ENCODE measurements at regions not wholly inside any gene's neighbourhood (a gene's known extent, or its start where the extent isn't known, plus 50 kb on each side); places are given as distances from the start of the nearest gene placed in this dataset.

DNA sequence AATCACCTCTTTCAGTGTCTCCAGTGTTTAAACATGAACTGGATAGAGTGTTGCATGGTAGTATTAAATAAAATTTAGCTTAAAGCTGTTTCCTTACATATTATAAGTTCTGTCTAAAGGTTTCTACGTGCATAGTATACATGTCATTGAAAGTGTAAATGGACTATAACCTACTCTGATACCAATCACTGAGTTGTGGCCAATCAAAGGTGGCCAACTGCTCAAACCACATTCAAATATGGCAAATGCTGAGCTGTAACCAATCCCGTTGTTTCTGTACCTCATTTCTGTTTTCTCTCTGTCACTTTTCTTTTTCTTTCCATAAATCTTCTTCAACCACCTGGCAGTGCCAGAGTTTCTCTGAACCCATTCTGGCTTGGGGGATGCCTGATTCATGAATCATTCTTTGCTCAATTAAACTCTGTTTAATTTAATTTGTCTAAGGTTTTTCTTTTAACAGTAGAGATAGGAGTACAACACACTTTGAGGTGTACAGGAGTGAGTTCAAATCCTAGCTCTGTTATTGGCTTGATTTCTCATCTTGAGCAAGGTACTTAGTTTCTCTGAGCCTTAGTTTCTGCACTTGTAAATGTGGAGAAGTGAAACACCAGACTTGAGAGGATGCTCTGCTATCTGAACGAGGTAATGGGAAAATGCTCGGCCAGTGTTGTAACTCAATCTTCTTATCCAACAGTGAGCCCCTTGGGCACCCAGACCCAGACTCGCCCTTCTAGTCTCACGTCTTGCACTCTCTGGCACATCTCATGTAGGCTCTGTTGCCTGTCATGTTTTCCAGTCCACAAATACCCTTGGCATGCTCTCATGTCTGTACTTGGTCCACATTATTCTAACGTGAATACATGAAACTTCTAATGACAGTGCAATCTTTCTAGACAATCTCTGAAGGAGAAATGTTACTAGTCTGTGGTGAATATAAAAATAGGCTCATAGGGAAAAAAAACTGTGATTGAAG, 228.0 kb downstream of the PIK3C3 start:
- DNase-seq = no peak
- no peak for TF ChIP-seq EZH2 (IDR thresholded peaks at IDR 0.05; ENCODE audit: low read depth)
- TF ChIP-seq, protein P1, sequence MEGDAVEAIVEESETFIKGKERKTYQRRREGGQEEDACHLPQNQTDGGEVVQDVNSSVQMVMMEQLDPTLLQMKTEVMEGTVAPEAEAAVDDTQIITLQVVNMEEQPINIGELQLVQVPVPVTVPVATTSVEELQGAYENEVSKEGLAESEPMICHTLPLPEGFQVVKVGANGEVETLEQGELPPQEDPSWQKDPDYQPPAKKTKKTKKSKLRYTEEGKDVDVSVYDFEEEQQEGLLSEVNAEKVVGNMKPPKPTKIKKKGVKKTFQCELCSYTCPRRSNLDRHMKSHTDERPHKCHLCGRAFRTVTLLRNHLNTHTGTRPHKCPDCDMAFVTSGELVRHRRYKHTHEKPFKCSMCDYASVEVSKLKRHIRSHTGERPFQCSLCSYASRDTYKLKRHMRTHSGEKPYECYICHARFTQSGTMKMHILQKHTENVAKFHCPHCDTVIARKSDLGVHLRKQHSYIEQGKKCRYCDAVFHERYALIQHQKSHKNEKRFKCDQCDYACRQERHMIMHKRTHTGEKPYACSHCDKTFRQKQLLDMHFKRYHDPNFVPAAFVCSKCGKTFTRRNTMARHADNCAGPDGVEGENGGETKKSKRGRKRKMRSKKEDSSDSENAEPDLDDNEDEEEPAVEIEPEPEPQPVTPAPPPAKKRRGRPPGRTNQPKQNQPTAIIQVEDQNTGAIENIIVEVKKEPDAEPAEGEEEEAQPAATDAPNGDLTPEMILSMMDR (conservative IDR thresholded peaks at IDR 0.05) = no peak
- CTCF ChIA-PET = no interaction called here
- H4K20me1 ChIP-seq (ENCODE audit: insufficient read depth) = no peaks in the 10 kb centered on the region
- H3K27ac ChIP-seq = no peak overlapping the region
- H3K27me3 ChIP-seq (ENCODE audit: insufficient read depth, low read depth) = no peaks in the 10 kb centered on the region
- intact Hi-C loops (cut with micrococcal nuclease; ENCODE audit: unreplicated experiment) = no loop called here
- H3K9me2 ChIP-seq (ENCODE audit: insufficient read depth) = no peaks in the 10 kb centered on the region
- BruUV-seq (replicated peaks) = no TSS peak
- H3K79me2 ChIP-seq (ENCODE audit: low read depth) = no peaks in the 10 kb centered on the region
- POLR2A ChIA-PET (ENCODE audit: unreplicated experiment) = no interaction called here
- H3K9me3 ChIP-seq (ENCODE audit: insufficient read depth, low read depth) = no peaks in the 10 kb centered on the region
- H3K36me3 ChIP-seq (ENCODE audit: low read depth) = no peaks in the 10 kb centered on the region
- H3K4me3 ChIP-seq = no peak overlapping the region
- no peaks in the 10 kb centered on the region for H3F3A ChIP-seq (ENCODE audit: insufficient read depth, low read depth)
- no peak overlapping the region for H3K4me2 ChIP-seq
- H3K4me1 ChIP-seq (replicated peaks; ENCODE audit: insufficient read depth) = peaks cover 6% of the 10 kb centered on the region; the same call in 1 of the 2 replicates
- H2AFZ ChIP-seq = no peak overlapping the region

- Histone ChIP-seq H3K27ac (no peak overlapping the region), H3K9me3 (ENCODE audit: insufficient read depth, low read depth) (no peaks in the 10 kb centered on the region), H4K20me1 (ENCODE audit: insufficient read depth) (no peaks in the 10 kb centered on the region), H3K4me1 (replicated peaks; ENCODE audit: insufficient read depth) (peaks cover 6% of the 10 kb centered on the region; the same call in 1 of the 2 replicates), H3F3A (ENCODE audit: insufficient read depth, low read depth) (no peaks in the 10 kb centered on the region), H3K4me3 (no peak overlapping the region), H2AFZ (no peak overlapping the region), H3K79me2 (ENCODE audit: low read depth) (no peaks in the 10 kb centered on the region), H3K4me2 (no peak overlapping the region), H3K9me2 (ENCODE audit: insufficient read depth) (no peaks in the 10 kb centered on the region), H3K27me3 (ENCODE audit: insufficient read depth, low read depth) (no peaks in the 10 kb centered on the region), H3K36me3 (ENCODE audit: low read depth) (no peaks in the 10 kb centered on the region)
- DNase-seq = peak in 1 of 2 experiments; percentile 28
- ChIA-PET POLR2A (ENCODE audit: unreplicated experiment) (no interaction called here), CTCF (no interaction called here)
- no peak for TF ChIP-seq EZH2 (IDR thresholded peaks at IDR 0.05; ENCODE audit: low read depth)
- TF ChIP-seq, protein P1 (conservative IDR thresholded peaks at IDR 0.05) = no peak
- intact Hi-C loops (cut with micrococcal nuclease; ENCODE audit: unreplicated experiment) = no loop called here
- no TSS peak for BruUV-seq (replicated peaks)
Measured at GRCh38 chr18:42183746-42184145, 228.7 kb downstream of the PIK3C3 start.

DNA sequence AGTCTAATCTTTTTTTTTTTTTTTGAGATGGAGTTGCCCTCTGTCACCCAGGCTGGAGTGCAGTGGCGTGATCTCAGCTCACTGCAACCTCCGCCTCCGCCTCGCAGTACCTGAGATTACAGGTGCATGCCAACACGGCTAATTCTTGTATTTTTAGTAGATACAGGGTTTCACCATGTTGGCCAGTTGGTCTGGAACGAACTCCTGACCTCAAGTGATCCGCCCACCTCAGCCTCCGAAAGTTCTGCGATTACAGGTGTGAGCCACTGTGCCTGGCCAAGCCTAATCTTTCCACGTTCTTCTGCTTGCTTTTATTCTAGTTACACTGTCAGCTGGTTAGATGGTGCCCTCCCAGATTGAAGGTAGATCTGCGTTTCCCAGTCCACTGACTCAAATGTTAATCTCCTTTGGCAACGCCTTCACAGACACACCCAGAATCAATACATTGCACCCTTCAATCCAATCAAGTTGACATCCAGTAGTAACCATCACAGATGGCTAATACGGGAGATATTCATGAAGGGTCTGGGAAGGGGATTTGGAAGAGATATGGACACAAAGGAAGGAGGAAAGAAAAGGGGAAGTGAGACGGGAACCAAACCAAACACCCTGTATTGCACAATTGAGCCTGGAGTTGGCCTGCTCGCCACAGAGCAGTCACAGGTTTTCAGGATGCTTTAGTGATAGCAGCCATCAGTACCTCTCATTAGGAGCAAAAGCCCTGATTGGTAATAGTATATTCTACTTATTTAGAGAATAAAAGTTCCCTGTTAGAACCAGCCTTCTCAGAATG, 229.8 kb downstream of the PIK3C3 start:
- ChIA-PET CTCF (no interaction called here), POLR2A (ENCODE audit: unreplicated experiment) (no interaction called here)
- no peak overlapping the region for H3K4me2 ChIP-seq
- H3K4me1 ChIP-seq (replicated peaks; ENCODE audit: insufficient read depth) = peaks cover 6% of the 10 kb centered on the region; the same call in 1 of the 2 replicates
- H3K79me2 ChIP-seq (ENCODE audit: low read depth) = no peaks in the 10 kb centered on the region
- no peaks in the 10 kb centered on the region for H4K20me1 ChIP-seq (ENCODE audit: insufficient read depth)
- no peak for DNase-seq
- H3K9me2 ChIP-seq (ENCODE audit: insufficient read depth) = no peaks in the 10 kb centered on the region
- intact Hi-C loops (cut with micrococcal nuclease; ENCODE audit: unreplicated experiment) = no loop called here
- no peaks in the 10 kb centered on the region for H3K36me3 ChIP-seq (ENCODE audit: low read depth)
- H2AFZ ChIP-seq = no peak overlapping the region
- no peaks in the 10 kb centered on the region for H3F3A ChIP-seq (ENCODE audit: insufficient read depth, low read depth)
- no TSS peak for BruUV-seq (replicated peaks)
- no peaks in the 10 kb centered on the region for H3K9me3 ChIP-seq (ENCODE audit: insufficient read depth, low read depth)
- H3K27ac ChIP-seq = no peak overlapping the region
- no peak overlapping the region for H3K4me3 ChIP-seq
- no peak for TF ChIP-seq EZH2 (IDR thresholded peaks at IDR 0.05; ENCODE audit: low read depth)
- TF ChIP-seq, protein P1 (conservative IDR thresholded peaks at IDR 0.05) = no peak
- no peaks in the 10 kb centered on the region for H3K27me3 ChIP-seq (ENCODE audit: insufficient read depth, low read depth)
